ENCODE measurements at regions not wholly inside any gene's neighbourhood (a gene's known extent, or its start where the extent isn't known, plus 50 kb on each side); places are given as distances from the start of the nearest gene placed in this dataset.

GRCh38 chr1:62952596-62952995 lies 168.7 kb downstream of the ATG4C start:
- intact Hi-C loops (cut with DNase I): no loop called here
- no peak for ATAC-seq
- no peaks in the 10 kb centered on the region for H3K9me3 ChIP-seq (ENCODE audit: control insufficient read depth, low read length)
- WGBS: 93% methylated on average over 1 of the region's 1 CpG
- no peak for DNase-seq
- no peak overlapping the region for H3K4me3 ChIP-seq (ENCODE audit: low read length)
- H3K27ac ChIP-seq (ENCODE audit: low read length): no peak overlapping the region
- peaks cover 6% of the 10 kb centered on the region for H3K27me3 ChIP-seq (ENCODE audit: control insufficient read depth, insufficient read depth)
- no peaks in the 10 kb centered on the region for H3K4me1 ChIP-seq (ENCODE audit: control insufficient read depth, insufficient read depth, low read length)

- Histone ChIP-seq H3K27me3 (ENCODE audit: control insufficient read depth, insufficient read depth) (peaks cover 6% of the 10 kb centered on the region), H3K4me1 (ENCODE audit: control insufficient read depth, insufficient read depth, low read length) (no peaks in the 10 kb centered on the region), H3K4me3 (ENCODE audit: low read length) (no peak overlapping the region), H3K9me3 (ENCODE audit: control insufficient read depth, low read length) (no peaks in the 10 kb centered on the region), H3K27ac (ENCODE audit: low read length) (no peak overlapping the region)
- no peak for ATAC-seq
- intact Hi-C loops (cut with DNase I): no loop called here
- no peak for DNase-seq
- 17% methylated on average over 6 of the region's 6 CpGs for WGBS
Measured at GRCh38 chr1:62953633-62954032, 169.7 kb downstream of the ATG4C start.

- Histone ChIP-seq H3K4me1 (ENCODE audit: control insufficient read depth, insufficient read depth, low read length) (no peaks in the 10 kb centered on the region), H3K27me3 (ENCODE audit: control insufficient read depth, insufficient read depth) (peaks cover 6% of the 10 kb centered on the region), H3K4me3 (ENCODE audit: low read length) (no peak overlapping the region), H3K27ac (ENCODE audit: low read length) (no peak overlapping the region), H3K9me3 (ENCODE audit: control insufficient read depth, low read length) (no peaks in the 10 kb centered on the region)
- 59% methylated on average over 7 of the region's 7 CpGs for WGBS
- intact Hi-C loops (cut with DNase I): no loop called here
- ATAC-seq: no peak
- DNase-seq: no peak
Measured at GRCh38 chr1:62954758-62955157, 170.8 kb downstream of the ATG4C start.

GRCh38 chr1:62955666-62956065 lies 171.7 kb downstream of the ATG4C start:
- no peak overlapping the region for H3K27ac ChIP-seq (ENCODE audit: low read length)
- peaks cover 6% of the 10 kb centered on the region for H3K27me3 ChIP-seq (ENCODE audit: control insufficient read depth, insufficient read depth)
- no peaks in the 10 kb centered on the region for H3K9me3 ChIP-seq (ENCODE audit: control insufficient read depth, low read length)
- no peaks in the 10 kb centered on the region for H3K4me1 ChIP-seq (ENCODE audit: control insufficient read depth, insufficient read depth, low read length)
- no peak for DNase-seq
- intact Hi-C loops (cut with DNase I): no loop called here
- no peak for ATAC-seq
- H3K4me3 ChIP-seq (ENCODE audit: low read length): no peak overlapping the region
- WGBS: 86% methylated on average over 1 of the region's 1 CpG

- H3K4me3 ChIP-seq (ENCODE audit: low read length): no peak overlapping the region
- no peak for DNase-seq
- WGBS: 61% methylated on average over 4 of the region's 4 CpGs
- H3K9me3 ChIP-seq (ENCODE audit: control insufficient read depth, low read length): no peaks in the 10 kb centered on the region
- intact Hi-C loops (cut with DNase I): no loop called here
- no peak overlapping the region for H3K27ac ChIP-seq (ENCODE audit: low read length)
- no peaks in the 10 kb centered on the region for H3K27me3 ChIP-seq (ENCODE audit: control insufficient read depth, insufficient read depth)
- ATAC-seq: no peak
- no peaks in the 10 kb centered on the region for H3K4me1 ChIP-seq (ENCODE audit: control insufficient read depth, insufficient read depth, low read length)
Measured at GRCh38 chr1:62962014-62962812, 178.3 kb downstream of the ATG4C start.

GRCh38 chr1:62962901-62963776 lies 179.2 kb downstream of the ATG4C start:
- DNase-seq: peak in 2 of 3 donors; percentile 22 to 64
- intact Hi-C loops (cut with DNase I): no loop called here
- Histone ChIP-seq H3K4me1 (ENCODE audit: control insufficient read depth, insufficient read depth, low read length) (no peaks in the 10 kb centered on the region), H3K27ac (ENCODE audit: low read length) (no peak overlapping the region), H3K9me3 (ENCODE audit: control insufficient read depth, low read length) (no peaks in the 10 kb centered on the region), H3K27me3 (ENCODE audit: control insufficient read depth, insufficient read depth) (no peaks in the 10 kb centered on the region), H3K4me3 (ENCODE audit: low read length) (no peak overlapping the region)
- 21% methylated on average over 10 of the region's 10 CpGs for WGBS
- ATAC-seq: peak in 1 of 2 donors; percentile 42

- 66% methylated on average over 3 of the region's 3 CpGs for WGBS
- Histone ChIP-seq H3K4me1 (ENCODE audit: control insufficient read depth, insufficient read depth, low read length) (no peaks in the 10 kb centered on the region), H3K27me3 (ENCODE audit: control insufficient read depth, insufficient read depth) (no peaks in the 10 kb centered on the region), H3K4me3 (ENCODE audit: low read length) (no peak overlapping the region), H3K9me3 (ENCODE audit: control insufficient read depth, low read length) (no peaks in the 10 kb centered on the region), H3K27ac (ENCODE audit: low read length) (no peak overlapping the region)
- ATAC-seq: no peak
- DNase-seq: no peak
- intact Hi-C loops (cut with DNase I): no loop called here
Measured at GRCh38 chr1:62964141-62964540, 180.2 kb downstream of the ATG4C start.

- intact Hi-C loops (cut with DNase I): no loop called here
- H3K4me3 ChIP-seq (ENCODE audit: low read length): no peak overlapping the region
- ATAC-seq: no peak
- no peak for DNase-seq
- no peaks in the 10 kb centered on the region for H3K4me1 ChIP-seq (ENCODE audit: control insufficient read depth, insufficient read depth, low read length)
- H3K27ac ChIP-seq (ENCODE audit: low read length): no peak overlapping the region
- H3K27me3 ChIP-seq (ENCODE audit: control insufficient read depth, insufficient read depth): no peaks in the 10 kb centered on the region
- no peaks in the 10 kb centered on the region for H3K9me3 ChIP-seq (ENCODE audit: control insufficient read depth, low read length)
- WGBS: 89% methylated on average over 10 of the region's 10 CpGs
Measured at GRCh38 chr1:62967031-62967430, 183.1 kb downstream of the ATG4C start.

GRCh38 chr1:62977366-62977765 lies 193.4 kb downstream of the ATG4C start:
- Histone ChIP-seq H3K9me3 (ENCODE audit: control insufficient read depth, low read length) (no peaks in the 10 kb centered on the region), H3K4me1 (ENCODE audit: control insufficient read depth, insufficient read depth, low read length) (no peaks in the 10 kb centered on the region), H3K27ac (ENCODE audit: low read length) (no peak overlapping the region), H3K4me3 (ENCODE audit: low read length) (no peak overlapping the region), H3K27me3 (ENCODE audit: control insufficient read depth, insufficient read depth) (no peaks in the 10 kb centered on the region)
- WGBS: 83% methylated on average over 2 of the region's 2 CpGs
- ATAC-seq (no peak), DNase-seq (no peak)
- intact Hi-C loops (cut with DNase I): no loop called here

- intact Hi-C loops (cut with DNase I): no loop called here
- 74% methylated on average over 2 of the region's 2 CpGs for WGBS
- Histone ChIP-seq H3K4me3 (ENCODE audit: low read length) (no peak overlapping the region), H3K27ac (ENCODE audit: low read length) (no peak overlapping the region), H3K9me3 (ENCODE audit: control insufficient read depth, low read length) (no peaks in the 10 kb centered on the region), H3K4me1 (ENCODE audit: control insufficient read depth, insufficient read depth, low read length) (no peaks in the 10 kb centered on the region), H3K27me3 (ENCODE audit: control insufficient read depth, insufficient read depth) (peaks cover 2% of the 10 kb centered on the region)
- ATAC-seq (no peak), DNase-seq (no peak)
Measured at GRCh38 chr1:62978741-62979140, 194.8 kb downstream of the ATG4C start.

GRCh38 chr1:62981434-62981833 lies 197.5 kb downstream of the ATG4C start:
- intact Hi-C loops (cut with DNase I): no loop called here
- WGBS: 84% methylated on average over 5 of the region's 5 CpGs
- DNase-seq: no peak
- no peak overlapping the region for H3K4me3 ChIP-seq (ENCODE audit: low read length)
- H3K9me3 ChIP-seq (ENCODE audit: control insufficient read depth, low read length): no peaks in the 10 kb centered on the region
- H3K27ac ChIP-seq (ENCODE audit: low read length): no peak overlapping the region
- H3K27me3 ChIP-seq (ENCODE audit: control insufficient read depth, insufficient read depth): peaks cover 2% of the 10 kb centered on the region
- H3K4me1 ChIP-seq (ENCODE audit: control insufficient read depth, insufficient read depth, low read length): no peaks in the 10 kb centered on the region
- no peak for ATAC-seq

All from right cardiac atrium (tissue), 5 donors.